Mucosa of descending colon (tissue), 3 donors: ENCODE measurements at regions not wholly inside any gene's neighbourhood (a gene's known extent, or its start where the extent isn't known, plus 50 kb on each side); places are given as distances from the start of the nearest gene placed in this dataset.
"Not testable (repeated sequence)": the region's sequence is repeated elsewhere in the genome, so short reads cannot be mapped to it uniquely, and the experiment has no call there.

Experiments used
- ATAC-seq: fragments of 200-7000 bp; cut with Tn5 transposase; one replicate; pipeline ENCODE4 v1.9.1; 2020; ENCODE audit warnings: mild to moderate bottlenecking, moderate library complexity
- DNase-seq, 3 donors: peaks; one replicate each; pipeline ENCODE4 v3.0.0-alpha.2; 2020
- H3K36me3 ChIP-seq: fragments of 200-600 bp; one replicate; pipeline ENCODE4 v1.8.0; 2021; ENCODE audit warnings: low read depth, mild to moderate bottlenecking
- H3K4me1 ChIP-seq: fragments of 200-600 bp; one replicate; pipeline ENCODE4 v1.8.0; 2021; ENCODE audit warnings: low read depth, mild to moderate bottlenecking
- H3K4me3 ChIP-seq: fragments of 200-600 bp; one replicate; pipeline ENCODE4 v1.8.0; 2021; ENCODE audit warnings: mild to moderate bottlenecking
- H3K9me3 ChIP-seq: fragments of 200-600 bp; one replicate; pipeline ENCODE4 v1.8.0; 2021; ENCODE audit warnings: mild to moderate bottlenecking
- CTCF ChIP-seq: fragments of 200-600 bp; IDR thresholded peaks from one replicate; pipeline ENCODE4 v1.8.0; 2022; ENCODE audit warnings: antibody characterized with exemption, mild to moderate bottlenecking
- intact Hi-C, 2 donors: fragments of 100-400 bp; cut with DNase I in 1 of 2; cut with micrococcal nuclease in 1 of 2; formaldehyde crosslinking; loops; one replicate each; pipeline versions ENCODE4 v1.11.0 to v1.11.1; 2022; cut with DNase I, micrococcal nuclease
- donor health status: DM: no; HTN: no; CAD: no; lungs with moderate emphysema.
- donor health status: DM: no; HTN: no; CAD: no.
- donor health status: DM: no; HTN: yes; CAD: no.

- no peak for DNase-seq
- no peaks in the 10 kb centered on the region for H3K36me3 ChIP-seq
- TF ChIP-seq CTCF: no peak
- H3K4me1 ChIP-seq: no peaks in the 10 kb centered on the region
- no peak overlapping the region for H3K4me3 ChIP-seq
- H3K9me3 ChIP-seq: no peaks in the 10 kb centered on the region
- no peak for ATAC-seq
- intact Hi-C loops: no loop called here
Measured at GRCh38 chr1:165116171-165116570, 240.3 kb downstream of the LMX1A start.

- Histone ChIP-seq H3K4me1 (no peaks in the 10 kb centered on the region), H3K4me3 (no peak overlapping the region), H3K36me3 (no peaks in the 10 kb centered on the region), H3K9me3 (no peaks in the 10 kb centered on the region)
- no peak for DNase-seq
- intact Hi-C loops: no loop called here
- ATAC-seq: no peak
- TF ChIP-seq CTCF: no peak
Measured at GRCh38 chr1:165114889-165115285, 241.6 kb downstream of the LMX1A start.

- no peaks in the 10 kb centered on the region for H3K36me3 ChIP-seq
- intact Hi-C loops: no loop called here
- no peak for TF ChIP-seq CTCF
- peak in 1 of 3 donors; percentile 79 for DNase-seq
- H3K9me3 ChIP-seq: no peaks in the 10 kb centered on the region
- H3K4me3 ChIP-seq: no peak overlapping the region
- ATAC-seq: peak; percentile 25
- H3K4me1 ChIP-seq: no peaks in the 10 kb centered on the region
Measured at GRCh38 chr1:165114022-165114888, 242.3 kb downstream of the LMX1A start.

- H3K4me3 ChIP-seq: no peak overlapping the region
- peaks cover 3% of the 10 kb centered on the region for H3K4me1 ChIP-seq
- no peak for TF ChIP-seq CTCF
- H3K36me3 ChIP-seq: no peaks in the 10 kb centered on the region
- ATAC-seq (no peak), DNase-seq (no peak)
- no peaks in the 10 kb centered on the region for H3K9me3 ChIP-seq
- intact Hi-C loops: no loop called here
Measured at GRCh38 chr1:165112260-165112659, 244.3 kb downstream of the LMX1A start.

DNA sequence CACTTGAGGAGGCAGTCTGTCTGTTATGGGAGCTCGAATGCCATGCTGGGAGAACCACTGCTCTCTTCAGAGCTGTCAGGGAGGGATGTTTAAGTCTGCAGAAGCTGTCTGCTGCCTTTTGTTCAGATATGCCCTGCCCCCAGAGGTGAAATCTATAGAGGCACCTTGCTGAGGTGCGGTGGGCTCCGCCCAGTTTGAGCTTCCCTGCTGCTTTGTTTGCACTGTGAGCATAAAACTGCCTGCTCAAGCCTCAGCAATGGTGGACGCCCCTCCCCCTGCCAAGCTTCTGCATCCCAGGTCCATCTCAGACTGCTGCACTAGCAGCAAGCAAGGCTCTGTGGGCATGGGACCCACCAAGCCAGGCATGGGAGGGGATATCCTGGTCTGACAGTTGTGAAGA is 247.5 kb downstream of the LMX1A start:
- TF ChIP-seq CTCF: no peak
- H3K9me3 ChIP-seq: no peaks in the 10 kb centered on the region
- intact Hi-C loops: no loop called here
- no peaks in the 10 kb centered on the region for H3K36me3 ChIP-seq
- ATAC-seq (peak; percentile 33), DNase-seq (peak; percentile 33 to 51 (median 34))
- H3K4me3 ChIP-seq: no peak overlapping the region
- peaks cover 3% of the 10 kb centered on the region for H3K4me1 ChIP-seq

DNA sequence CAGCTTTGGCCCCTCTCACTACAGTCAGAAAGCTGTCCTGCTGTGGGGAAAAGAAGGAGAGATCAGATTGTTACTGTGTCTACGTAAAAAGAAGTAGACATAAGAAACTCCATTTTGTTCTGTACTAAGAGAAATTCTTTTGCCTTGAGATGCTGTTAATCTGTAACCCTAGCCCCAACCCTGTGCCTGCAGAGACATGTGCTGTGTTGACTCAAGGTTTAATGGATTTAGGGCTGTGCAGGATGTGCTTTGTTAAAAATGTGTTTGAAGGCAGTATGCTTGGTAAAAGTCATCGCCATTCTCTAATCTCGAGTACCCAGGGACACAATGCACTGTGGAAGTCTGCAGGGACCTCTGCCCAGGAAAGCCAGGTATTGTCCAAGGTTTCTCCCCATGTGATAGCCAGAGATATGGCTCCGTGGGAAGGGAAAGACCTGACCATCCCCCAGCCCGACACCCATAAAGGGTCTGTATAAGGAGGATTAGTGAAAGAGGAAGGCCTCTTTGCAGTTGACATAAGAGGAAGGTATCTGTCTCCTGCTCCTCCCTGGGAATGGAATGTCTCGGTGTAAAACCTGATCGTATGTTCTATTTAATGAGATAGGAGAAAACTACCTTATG is 263.9 kb downstream of the LMX1A start:
- intact Hi-C loops, H3K4me3 ChIP-seq, H3K4me1 ChIP-seq, ATAC-seq, H3K36me3 ChIP-seq: not testable (repeated sequence)
- peak in 2 of 3 donors; percentile 30 to 37 for DNase-seq
- peaks cover 12% of the 10 kb centered on the region for H3K9me3 ChIP-seq
